Right atrium auricular region (tissue), 2 donors: ENCODE measurements at regions not wholly inside any gene's neighbourhood (a gene's known extent, or its start where the extent isn't known, plus 50 kb on each side); places are given as distances from the start of the nearest gene placed in this dataset.

Source experiments
- DNase-seq: peaks from one replicate; pipeline ENCODE4 v3.0.0-alpha.2; 2019; ENCODE audit warnings: low spot score
- H3K27ac ChIP-seq, 2 donors: fragments of 200-600 bp; sonication (generic); 1 replicate in 1 of 2; 2 replicates in 1 of 2; pipeline ENCODE4 v1.5.1; 2016 to 2019
- H3K27me3 ChIP-seq, 2 donors: fragments of 200-600 bp; sonication (generic); one replicate each; pipeline versions ENCODE4 v1.5.1 to v1.6.0; 2017 to 2019
- H3K36me3 ChIP-seq: fragments of 200-600 bp; sonication (generic); one replicate; pipeline ENCODE4 v1.5.1; 2016
- H3K4me1 ChIP-seq, 2 donors: fragments of 200-600 bp; sonication (generic); one replicate each; pipeline versions ENCODE4 v1.5.1 to v1.6.0; 2017 to 2019
- H3K4me3 ChIP-seq, 2 donors: fragments of 200-600 bp; sonication (generic); 1 replicate in 1 of 2; 2 replicates in 1 of 2; pipeline ENCODE4 v1.5.1; 2017 to 2019; ENCODE audit warnings: mild to moderate bottlenecking in 1 of 2, moderate library complexity in 1 of 2
- H3K9me3 ChIP-seq, 2 donors: fragments of 200-600 bp; sonication (generic); one replicate each; pipeline ENCODE4 v1.5.1; 2019
- CTCF ChIP-seq, 2 donors: fragments of 200-600 bp; sonication (generic); IDR thresholded peaks; one replicate each; pipeline ENCODE4 v1.5.1; 2019; ENCODE audit warnings: antibody characterized with exemption in 2 of 2

GRCh38 chr2:222050981-222051380 is 247.8 kb downstream of the PAX3 start:
- no peak for DNase-seq
- Histone ChIP-seq H3K4me3 (no peak overlapping the region), H3K4me1 (no peaks in the 10 kb centered on the region), H3K27ac (no peak overlapping the region), H3K36me3 (no peaks in the 10 kb centered on the region), H3K27me3 (no peaks in the 10 kb centered on the region), H3K9me3 (no peaks in the 10 kb centered on the region)
- no peak for TF ChIP-seq CTCF (IDR thresholded peaks at IDR 0.05)

GRCh38 chr2:222049946-222050345 is 248.9 kb downstream of the PAX3 start:
- no peak overlapping the region for H3K27ac ChIP-seq
- no peak for TF ChIP-seq CTCF (IDR thresholded peaks at IDR 0.05)
- no peaks in the 10 kb centered on the region for H3K9me3 ChIP-seq
- H3K4me1 ChIP-seq, result no peaks in the 10 kb centered on the region
- DNase-seq, result no peak
- no peaks in the 10 kb centered on the region for H3K36me3 ChIP-seq
- no peaks in the 10 kb centered on the region for H3K27me3 ChIP-seq
- H3K4me3 ChIP-seq, result no peak overlapping the region

- no peaks in the 10 kb centered on the region for H3K27me3 ChIP-seq
- no peak for DNase-seq
- no peak overlapping the region for H3K27ac ChIP-seq
- no peak overlapping the region for H3K4me3 ChIP-seq
- H3K9me3 ChIP-seq, result no peaks in the 10 kb centered on the region
- no peak for TF ChIP-seq CTCF (IDR thresholded peaks at IDR 0.05)
- H3K36me3 ChIP-seq, result no peaks in the 10 kb centered on the region
- H3K4me1 ChIP-seq, result no peaks in the 10 kb centered on the region
These were observed 254.9 kb downstream of the PAX3 start for GRCh38 chr2:222043897-222044296.

- Histone ChIP-seq H3K36me3 (no peaks in the 10 kb centered on the region), H3K27ac (no peak overlapping the region), H3K4me1 (no peaks in the 10 kb centered on the region), H3K9me3 (no peaks in the 10 kb centered on the region), H3K4me3 (no peak overlapping the region), H3K27me3 (no peaks in the 10 kb centered on the region)
- no peak for DNase-seq
- TF ChIP-seq CTCF (IDR thresholded peaks at IDR 0.05), result no peak
These were observed 256.1 kb downstream of the PAX3 start for GRCh38 chr2:222042666-222043065.

DNA sequence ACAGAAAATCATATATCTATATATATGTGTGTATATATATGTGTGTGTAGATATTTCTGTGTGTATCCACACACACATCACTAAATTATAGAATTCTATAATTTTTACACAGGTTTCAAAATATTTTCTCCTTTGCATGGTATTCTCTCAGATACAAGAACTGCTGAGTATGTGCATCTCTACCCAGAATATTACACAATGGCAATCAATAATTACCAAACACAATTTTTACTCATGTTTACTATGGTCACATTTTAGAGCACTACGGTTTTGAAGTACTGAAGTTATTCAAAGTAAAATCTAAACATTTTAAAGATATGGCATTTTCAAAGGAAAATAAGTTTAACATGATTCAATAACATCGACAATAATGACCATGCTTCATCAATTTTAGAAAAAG is 258.5 kb downstream of the PAX3 start:
- Histone ChIP-seq H3K9me3 (no peaks in the 10 kb centered on the region), H3K27me3 (no peaks in the 10 kb centered on the region), H3K4me3 (no peak overlapping the region), H3K4me1 (no peaks in the 10 kb centered on the region), H3K27ac (no peak overlapping the region), H3K36me3 (no peaks in the 10 kb centered on the region)
- no peak for TF ChIP-seq CTCF (IDR thresholded peaks at IDR 0.05)
- no peak for DNase-seq

DNA sequence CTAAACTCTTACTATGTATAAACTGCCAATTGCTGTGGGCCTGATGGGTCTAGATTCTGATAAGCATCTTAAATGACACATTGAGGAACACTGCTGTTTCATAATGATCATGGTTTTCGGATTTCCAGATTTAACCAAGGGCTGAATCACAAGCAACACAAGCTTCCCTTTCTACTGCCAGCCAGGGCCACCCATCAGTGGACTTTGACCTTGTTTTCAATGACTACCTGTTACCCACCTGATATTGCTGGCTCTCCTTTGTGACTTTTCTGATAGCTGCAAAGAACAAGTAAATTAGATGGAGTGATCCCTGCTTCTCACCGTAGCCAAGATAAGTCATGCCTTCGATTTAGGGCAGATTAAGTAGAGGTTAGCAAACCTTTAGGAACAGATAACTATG is 259.0 kb downstream of the PAX3 start:
- Histone ChIP-seq H3K36me3 (no peaks in the 10 kb centered on the region), H3K27ac (no peak overlapping the region), H3K4me3 (no peak overlapping the region), H3K9me3 (no peaks in the 10 kb centered on the region), H3K27me3 (no peaks in the 10 kb centered on the region), H3K4me1 (no peaks in the 10 kb centered on the region)
- no peak for DNase-seq
- no peak for TF ChIP-seq CTCF (IDR thresholded peaks at IDR 0.05)
